SK-N-SH treated with all-trans-retinoic acid at 6 μM for 48 hours (cell line): ENCODE measurements at regions not wholly inside any gene's neighbourhood (a gene's known extent, or its start where the extent isn't known, plus 50 kb on each side); places are given as distances from the start of the nearest gene placed in this dataset.

ENCODE experiments used
- ARNTL ChIP-seq: fragments of 450-650 bp; formaldehyde crosslinking; IDR thresholded peaks from 2 replicates; pipeline ENCODE4 v1.5.0; 2020; ENCODE audit warnings: low read depth, mild to moderate bottlenecking, moderate library complexity, borderline replicate concordance
- BACH2 ChIP-seq: fragments of 250-450 bp; sonication (Bioruptor Pico); IDR thresholded peaks from 2 replicates; pipeline ENCODE4 v1.9.0; 2021; ENCODE audit warnings: mild to moderate bottlenecking, borderline replicate concordance
- CREB5 ChIP-seq: fragments of 250-450 bp; sonication (Bioruptor Pico); IDR thresholded peaks from 2 replicates; pipeline ENCODE4 v1.5.1; 2020; ENCODE audit warnings: low read depth, mild to moderate bottlenecking, moderate library complexity
- CSDC2 ChIP-seq: fragments of 250-450 bp; sonication (Bioruptor Pico); IDR thresholded peaks from 2 replicates; pipeline ENCODE4 v1.5.0; 2020; ENCODE audit warnings: mild to moderate bottlenecking, moderate library complexity
- ISL1 ChIP-seq: fragments of 250-450 bp; sonication (Bioruptor Pico); IDR thresholded peaks from 2 replicates; pipeline ENCODE4 v2.1.2; 2022; ENCODE audit warnings: mild to moderate bottlenecking, moderate library complexity
- PATZ1 ChIP-seq: fragments of 250-450 bp; sonication (Bioruptor Pico); IDR thresholded peaks from 2 replicates; pipeline ENCODE4 v1.8.0; 2020; ENCODE audit warnings: mild to moderate bottlenecking, moderate library complexity, borderline replicate concordance
- PPARA ChIP-seq: fragments of 250-450 bp; sonication (Bioruptor Pico); IDR thresholded peaks from 2 replicates; pipeline ENCODE4 v1.5.0; 2020; ENCODE audit warnings: mild to moderate bottlenecking, borderline replicate concordance
- TCF4 ChIP-seq: fragments of 250-450 bp; sonication (Bioruptor Pico); IDR thresholded peaks from 2 replicates; pipeline ENCODE4 v1.8.0; 2021; ENCODE audit warnings: mild to moderate bottlenecking, moderate library complexity, borderline replicate concordance
- TSHZ2 ChIP-seq: fragments of 250-450 bp; sonication (Bioruptor Pico); IDR thresholded peaks from 2 replicates; pipeline ENCODE4 v1.5.0; 2020; ENCODE audit warnings: mild to moderate bottlenecking, moderate library complexity
- ZC3H10 ChIP-seq: fragments of 250-450 bp; sonication (Bioruptor Pico); IDR thresholded peaks from 2 replicates; pipeline ENCODE4 v1.5.1; 2021; ENCODE audit warnings: mild to moderate bottlenecking, moderate library complexity
- ZFP3 ChIP-seq: fragments of 250-450 bp; sonication (Bioruptor Pico); IDR thresholded peaks from 2 replicates; pipeline ENCODE4 v1.5.0; 2020; ENCODE audit warnings: mild to moderate bottlenecking, moderate library complexity
- ZFP30 ChIP-seq: fragments of 450-650 bp; formaldehyde crosslinking; IDR thresholded peaks from 2 replicates; pipeline ENCODE4 v1.5.0; 2022; ENCODE audit warnings: mild to moderate bottlenecking, moderate library complexity
- ZNF565 ChIP-seq: fragments of 450-650 bp; formaldehyde crosslinking; conservative IDR thresholded peaks from 2 replicates; pipeline ENCODE4 v1.5.0; 2020; ENCODE audit warnings: low read depth, mild to moderate bottlenecking, moderate library complexity

- TF ChIP-seq CSDC2 (CRISPR knock-in tag) = no peak
- TF ChIP-seq PATZ1 = no peak
- TF ChIP-seq ARNTL (CRISPR knock-in tag) = no peak
- no peak for TF ChIP-seq PPARA (CRISPR knock-in tag)
- TF ChIP-seq CREB5 = no peak
- no peak for TF ChIP-seq BACH2 (CRISPR knock-in tag)
- no peak for TF ChIP-seq ZFP30
- no peak for TF ChIP-seq ISL1 (CRISPR knock-in tag)
- TF ChIP-seq TSHZ2 (CRISPR knock-in tag) = no peak
- no peak for TF ChIP-seq ZFP3 (CRISPR knock-in tag)
- TF ChIP-seq ZNF565 (CRISPR knock-in tag) = no peak
- no peak for TF ChIP-seq ZC3H10 (CRISPR knock-in tag)
- no peak for TF ChIP-seq TCF4
These were observed 235.7 kb downstream of the EMX2 start for GRCh38 chr10:117778241-117778640.
